HG02852 (cell line): ENCODE measurements at regions not wholly inside any gene's neighbourhood (a gene's known extent, or its start where the extent isn't known, plus 50 kb on each side); places are given as distances from the start of the nearest gene placed in this dataset.

Experiments used
- ATAC-seq: cut with Tn5 transposase; IDR thresholded peaks from one replicate; pipeline ENCODE4 v1.9.1; 2021; ENCODE audit warnings: mild to moderate bottlenecking, moderate library complexity; ENCODE audit not compliant: unreplicated experiment

DNA sequence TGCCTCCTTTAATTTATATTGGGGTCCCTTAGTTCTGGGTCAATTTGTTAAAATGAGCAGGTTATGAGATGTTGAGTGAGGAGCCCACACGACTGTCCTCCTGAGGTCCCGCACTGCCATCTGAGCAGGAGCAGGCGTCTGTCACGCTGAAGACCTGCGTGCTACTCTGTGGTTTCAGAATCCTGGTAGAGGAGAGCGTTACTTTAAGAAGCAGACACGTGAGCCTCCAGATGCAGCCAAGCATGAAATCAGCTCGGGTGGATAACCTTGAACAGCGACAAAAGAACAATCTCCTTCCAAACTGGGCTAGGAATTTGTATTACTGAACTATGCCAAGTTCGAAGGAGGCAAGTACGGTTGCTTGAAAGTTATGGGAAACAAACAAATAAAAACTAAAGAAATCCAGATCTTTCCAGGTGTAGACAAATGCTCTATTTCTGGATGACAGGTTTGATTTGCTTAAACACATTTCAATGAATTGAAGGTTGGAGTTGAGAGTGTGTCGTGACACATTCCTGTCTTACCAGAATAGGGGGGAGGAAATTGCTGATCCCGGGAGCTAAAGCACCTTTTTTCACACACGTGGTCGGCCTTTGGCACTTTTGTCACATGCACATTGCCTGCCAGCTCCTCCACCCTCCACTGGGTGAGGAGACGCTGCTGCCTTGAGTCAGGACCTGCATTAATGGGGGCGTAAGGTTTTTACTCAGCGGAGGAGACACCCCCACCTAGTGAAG is 945.5 kb upstream of the SLC10A2 start:
- ATAC-seq = no peak

DNA sequence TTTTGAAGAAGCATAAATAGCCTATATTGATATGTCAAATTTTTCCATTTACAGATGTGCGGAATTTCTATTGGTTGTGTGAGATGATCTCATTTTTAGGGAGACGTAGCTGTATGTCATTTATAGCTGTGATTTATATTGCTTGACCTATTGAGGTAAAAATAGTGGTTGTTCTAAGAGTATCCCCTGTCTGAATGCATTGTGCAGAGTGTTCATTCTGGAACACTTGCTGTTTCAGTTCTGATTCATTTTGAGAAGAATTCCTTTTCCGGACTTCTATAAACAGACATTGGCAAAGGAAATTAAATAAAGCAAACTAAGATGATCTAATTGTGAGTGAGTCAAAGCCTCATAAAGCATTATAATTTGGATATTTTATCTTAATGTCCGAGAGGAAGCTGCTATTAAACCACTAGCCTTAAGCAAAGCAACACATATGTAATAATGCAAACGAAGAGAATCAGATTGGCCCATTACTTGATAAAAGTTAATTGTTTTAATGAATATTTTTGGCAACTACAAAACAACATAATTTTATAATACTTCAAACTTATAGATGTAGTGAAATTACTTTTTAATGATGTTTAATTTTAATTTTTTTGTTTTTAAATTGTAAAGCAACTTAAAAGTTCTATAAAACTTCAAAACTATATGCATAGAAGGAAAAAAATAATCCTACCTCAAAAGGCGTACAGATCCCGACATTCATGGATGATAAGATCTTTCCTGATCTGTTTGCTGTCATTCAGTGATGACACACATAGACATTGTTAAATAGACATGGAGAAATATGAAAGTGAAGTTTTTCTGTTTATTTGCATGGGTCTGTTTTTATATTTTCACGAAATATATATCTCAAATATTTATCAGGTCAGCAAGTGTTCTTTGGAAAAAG is 942.6 kb upstream of the SLC10A2 start:
- no peak for ATAC-seq

GRCh38 chr13:104008075-104008474 is 941.9 kb upstream of the SLC10A2 start:
- ATAC-seq = no peak

- no peak for ATAC-seq
These were observed 940.4 kb upstream of the SLC10A2 start for GRCh38 chr13:104006625-104007075.

DNA sequence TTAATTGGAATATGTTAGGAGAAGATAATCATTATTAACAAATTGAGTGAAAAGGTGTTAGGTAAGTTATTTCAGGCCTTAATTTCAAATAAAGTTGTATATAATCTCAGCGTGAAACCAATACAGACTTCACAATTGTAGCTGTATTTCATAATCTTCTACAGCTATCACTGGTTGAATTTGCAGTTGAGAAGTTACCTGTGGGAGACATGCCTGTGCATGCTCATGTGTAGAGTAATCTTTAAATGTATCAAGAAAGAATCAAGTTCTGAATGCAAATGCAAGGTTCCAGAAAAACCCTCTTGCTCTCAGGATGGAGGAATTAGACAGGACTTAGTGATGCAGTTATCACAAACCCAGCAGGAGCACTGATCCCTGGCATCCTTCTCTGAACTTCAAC is 938.4 kb upstream of the SLC10A2 start:
- no peak for ATAC-seq

DNA sequence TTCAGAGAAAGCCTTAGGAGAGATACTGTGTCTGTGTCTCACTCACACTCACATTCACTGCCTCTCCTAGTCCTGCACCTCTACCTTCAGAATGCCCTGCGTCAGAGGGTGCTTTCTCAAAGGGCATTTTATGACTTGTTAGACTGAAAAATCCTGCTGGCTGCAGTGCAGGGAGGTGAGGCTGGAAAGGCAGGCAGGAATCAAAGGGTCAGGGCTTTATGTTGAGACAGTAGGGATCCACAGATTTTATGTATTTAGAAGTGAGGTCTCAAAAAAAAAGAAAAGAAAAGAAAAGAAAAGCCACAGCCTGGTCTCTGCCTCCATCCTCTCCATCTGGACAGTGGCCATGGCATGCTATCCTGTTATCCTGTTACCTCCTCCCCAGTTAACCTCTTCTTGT is 936.0 kb upstream of the SLC10A2 start:
- ATAC-seq = no peak

DNA sequence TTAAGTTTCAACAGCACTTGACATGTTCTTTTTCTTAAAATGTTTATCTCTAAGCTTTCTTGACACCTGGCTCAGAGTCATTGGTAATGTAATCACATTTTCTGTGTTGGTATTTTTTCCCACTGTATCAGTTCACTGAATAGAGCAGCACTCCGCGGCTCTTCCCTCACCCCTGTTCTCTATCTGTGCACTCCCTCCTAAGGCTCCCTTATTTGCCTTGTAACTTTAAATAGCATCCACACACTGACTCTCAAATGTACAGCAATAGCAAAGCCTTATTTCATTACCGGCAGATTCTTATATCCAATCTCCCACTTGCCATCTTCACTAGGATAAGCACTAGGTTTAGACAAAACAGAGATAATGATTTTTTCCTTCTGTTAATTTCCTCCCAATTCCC is 935.5 kb upstream of the SLC10A2 start:
- ATAC-seq = no peak

- no peak for ATAC-seq
These were observed 930.5 kb upstream of the SLC10A2 start for GRCh38 chr13:103996733-103997132.

GRCh38 chr13:103983948-103984347 is 917.7 kb upstream of the SLC10A2 start:
- ATAC-seq = no peak

- no peak for ATAC-seq
These were observed 910.2 kb upstream of the SLC10A2 start for GRCh38 chr13:103976371-103976770.

- ATAC-seq = no peak
These were observed 907.5 kb upstream of the SLC10A2 start for GRCh38 chr13:103973740-103974139.

GRCh38 chr13:103969520-103970050 is 903.4 kb upstream of the SLC10A2 start:
- no peak for ATAC-seq

GRCh38 chr13:103965506-103966243 is 899.5 kb upstream of the SLC10A2 start:
- ATAC-seq = no peak

DNA sequence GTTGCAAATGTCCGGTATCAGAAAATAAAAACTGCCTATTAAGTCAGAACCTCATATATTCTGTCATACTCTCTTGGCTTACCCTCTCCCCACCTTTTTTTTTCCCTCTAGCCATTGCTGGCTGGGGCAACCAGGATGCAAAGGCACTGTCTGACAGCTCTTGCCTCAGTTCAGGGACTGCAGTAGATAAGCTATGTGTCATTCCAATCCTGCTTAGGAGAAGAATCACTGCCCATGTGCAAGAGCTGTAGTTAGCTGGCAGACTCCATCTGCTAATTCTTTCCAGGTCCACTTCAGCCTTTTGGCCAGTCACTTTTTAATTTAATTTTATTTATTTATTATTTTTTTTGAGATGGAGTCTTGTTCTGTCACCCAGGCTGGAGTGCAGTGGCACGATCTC is 895.6 kb upstream of the SLC10A2 start:
- ATAC-seq = no peak

DNA sequence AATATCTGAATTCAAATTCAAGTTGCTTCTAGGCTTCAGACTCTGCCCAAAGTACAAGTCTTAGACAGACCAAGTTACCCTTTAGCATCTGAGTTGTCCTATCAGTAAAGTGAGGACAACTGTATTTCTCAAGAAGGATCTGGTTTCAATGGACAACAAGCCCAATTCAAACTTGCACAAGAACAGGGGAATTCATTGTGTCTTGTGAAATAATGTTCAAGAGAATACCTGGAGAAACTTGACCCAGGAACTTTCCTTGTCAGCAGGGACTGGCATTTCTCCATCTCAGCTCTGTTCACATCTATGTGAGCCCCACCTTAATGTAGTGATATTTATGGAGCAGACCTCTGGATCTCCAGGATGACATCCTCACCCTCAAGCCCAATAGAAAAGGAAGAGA is 894.9 kb upstream of the SLC10A2 start:
- ATAC-seq = no peak

DNA sequence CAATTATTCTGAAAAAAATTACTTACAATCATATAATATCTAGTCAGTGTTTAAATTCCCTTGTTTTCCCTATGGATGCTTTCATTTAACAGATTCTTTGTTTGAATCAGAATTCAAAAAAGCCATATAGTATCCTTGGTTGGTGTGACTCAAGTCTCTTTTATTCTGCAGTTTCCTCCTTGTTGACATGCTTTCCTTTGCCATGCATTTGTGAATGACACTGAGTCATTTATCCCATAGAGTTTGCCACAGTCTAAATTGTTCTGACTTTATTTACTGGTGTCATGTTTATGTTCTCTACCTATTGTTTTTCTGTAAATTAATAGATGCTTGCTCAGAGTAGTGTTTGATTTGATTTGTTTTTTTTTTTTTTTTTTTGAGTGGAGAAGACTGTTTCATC is 893.8 kb upstream of the SLC10A2 start:
- ATAC-seq = no peak

GRCh38 chr13:103958691-103959090 is 892.5 kb upstream of the SLC10A2 start:
- ATAC-seq = no peak

GRCh38 chr13:103957939-103958338 is 891.7 kb upstream of the SLC10A2 start:
- no peak for ATAC-seq

GRCh38 chr13:103953859-103954258 is 887.6 kb upstream of the SLC10A2 start:
- no peak for ATAC-seq

- no peak for ATAC-seq
These were observed 886.0 kb upstream of the SLC10A2 start for GRCh38 chr13:103952183-103952582.

DNA sequence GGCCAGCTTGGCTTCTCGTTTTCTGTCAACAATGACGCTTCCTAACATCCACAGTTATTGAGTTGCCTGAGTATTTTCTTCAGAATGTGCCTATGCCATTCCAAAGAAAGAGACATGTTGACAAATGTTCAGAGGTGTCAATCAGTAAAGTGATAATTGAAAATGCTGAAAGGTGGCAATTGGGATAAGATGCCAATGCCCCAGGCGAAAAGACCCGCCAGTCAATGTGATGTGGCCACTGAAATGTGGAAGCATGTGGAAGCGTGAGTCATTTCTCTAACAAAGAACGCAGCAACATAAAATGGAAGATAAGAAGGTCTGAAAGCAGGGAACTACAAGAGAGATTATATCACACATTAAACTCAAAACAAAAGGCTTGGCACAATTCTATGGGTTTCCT is 882.2 kb upstream of the SLC10A2 start:
- no peak for ATAC-seq
